Mucosa of descending colon (tissue), 3 donors: ENCODE measurements at regions not wholly inside any gene's neighbourhood (a gene's known extent, or its start where the extent isn't known, plus 50 kb on each side); places are given as distances from the start of the nearest gene placed in this dataset.

Experiments used
- ATAC-seq: fragments of 200-7000 bp; cut with Tn5 transposase; one replicate; pipeline ENCODE4 v1.9.1; 2020; ENCODE audit warnings: mild to moderate bottlenecking, moderate library complexity
- DNase-seq, 3 donors: peaks; one replicate each; pipeline ENCODE4 v3.0.0-alpha.2; 2020
- H3K36me3 ChIP-seq: fragments of 200-600 bp; one replicate; pipeline ENCODE4 v1.8.0; 2021; ENCODE audit warnings: low read depth, mild to moderate bottlenecking
- H3K4me1 ChIP-seq: fragments of 200-600 bp; one replicate; pipeline ENCODE4 v1.8.0; 2021; ENCODE audit warnings: low read depth, mild to moderate bottlenecking
- H3K4me3 ChIP-seq: fragments of 200-600 bp; one replicate; pipeline ENCODE4 v1.8.0; 2021; ENCODE audit warnings: mild to moderate bottlenecking
- H3K9me3 ChIP-seq: fragments of 200-600 bp; one replicate; pipeline ENCODE4 v1.8.0; 2021; ENCODE audit warnings: mild to moderate bottlenecking
- CTCF ChIP-seq: fragments of 200-600 bp; IDR thresholded peaks from one replicate; pipeline ENCODE4 v1.8.0; 2022; ENCODE audit warnings: antibody characterized with exemption, mild to moderate bottlenecking
- intact Hi-C, 2 donors: fragments of 100-400 bp; cut with DNase I in 1 of 2; cut with micrococcal nuclease in 1 of 2; formaldehyde crosslinking; loops; one replicate each; pipeline versions ENCODE4 v1.11.0 to v1.11.1; 2022; cut with DNase I, micrococcal nuclease
- donor health status: DM: no; HTN: no; CAD: no; lungs with moderate emphysema.
- donor health status: DM: no; HTN: no; CAD: no.
- donor health status: DM: no; HTN: yes; CAD: no.

- no peak for DNase-seq
- TF ChIP-seq CTCF, result no peak
- intact Hi-C loops, result no loop called here
Measured at GRCh38 chr2:61758159-61758558, 95.7 kb downstream of the FAM161A start.

GRCh38 chr2:61753512-61753911 is 100.3 kb downstream of the FAM161A start:
- intact Hi-C loops, result no loop called here
- Histone ChIP-seq H3K4me1 (no peaks in the 10 kb centered on the region), H3K36me3 (no peaks in the 10 kb centered on the region), H3K4me3 (no peak overlapping the region), H3K9me3 (peaks cover 10% of the 10 kb centered on the region)
- no peak for ATAC-seq
- TF ChIP-seq CTCF, result no peak
- no peak for DNase-seq

More at GRCh38 chr2:61758159-61758558, 95.7 kb downstream of the FAM161A start:
- no peak for ATAC-seq
- Histone ChIP-seq H3K4me1 (no peaks in the 10 kb centered on the region), H3K9me3 (peaks cover 10% of the 10 kb centered on the region), H3K4me3 (no peak overlapping the region), H3K36me3 (no peaks in the 10 kb centered on the region)

- ATAC-seq (no peak), DNase-seq (no peak)
- intact Hi-C loops, result no loop called here
- Histone ChIP-seq H3K4me3 (no peak overlapping the region), H3K4me1 (no peaks in the 10 kb centered on the region), H3K9me3 (peaks cover 10% of the 10 kb centered on the region), H3K36me3 (no peaks in the 10 kb centered on the region)
- no peak for TF ChIP-seq CTCF
Measured at GRCh38 chr2:61750624-61751023, 103.2 kb downstream of the FAM161A start.

- no peaks in the 10 kb centered on the region for H3K9me3 ChIP-seq
- intact Hi-C loops, result no loop called here
- ATAC-seq (no peak), DNase-seq (no peak)
- no peak overlapping the region for H3K4me3 ChIP-seq
- TF ChIP-seq CTCF, result no peak
- no peaks in the 10 kb centered on the region for H3K36me3 ChIP-seq
- no peaks in the 10 kb centered on the region for H3K4me1 ChIP-seq
Measured at GRCh38 chr2:61742955-61743354, 110.9 kb downstream of the FAM161A start.

GRCh38 chr2:61737841-61738240 is 116.0 kb downstream of the FAM161A start:
- ATAC-seq, result no peak
- no peak for DNase-seq
- Histone ChIP-seq H3K4me3 (no peak overlapping the region), H3K36me3 (no peaks in the 10 kb centered on the region), H3K9me3 (no peaks in the 10 kb centered on the region), H3K4me1 (no peaks in the 10 kb centered on the region)
- TF ChIP-seq CTCF, result no peak
- intact Hi-C loops, result no loop called here

- Histone ChIP-seq H3K36me3 (no peaks in the 10 kb centered on the region), H3K9me3 (no peaks in the 10 kb centered on the region), H3K4me3 (no peak overlapping the region), H3K4me1 (no peaks in the 10 kb centered on the region)
- no peak for TF ChIP-seq CTCF
- ATAC-seq, result no peak
- DNase-seq, result no peak
- intact Hi-C loops, result no loop called here
Measured at GRCh38 chr2:61736953-61737352, 116.9 kb downstream of the FAM161A start.
